Gastroesophageal sphincter (tissue), 4 donors: ENCODE measurements at regions not wholly inside any gene's neighbourhood (a gene's known extent, or its start where the extent isn't known, plus 50 kb on each side); places are given as distances from the start of the nearest gene placed in this dataset.

Experiments used
- ATAC-seq: fragments of 150-250 bp; one replicate; pipeline ENCODE4 v1.9.1; 2016; ENCODE audit warnings: mild to moderate bottlenecking, moderate library complexity
- H3K27ac ChIP-seq, 4 donors: fragments of 200-600 bp; sonication (generic) in 3 of 4; 1 replicate in 3 of 4; 2 replicates in 1 of 4; pipeline ENCODE4 v1.5.1; 2016 to 2019
- H3K27me3 ChIP-seq: fragments of 200-600 bp; sonication (generic); one replicate; pipeline ENCODE4 v1.5.1; 2019
- H3K36me3 ChIP-seq, 2 donors: fragments of 200-600 bp; sonication (generic); one replicate each; pipeline ENCODE4 v1.5.1; 2019; ENCODE audit warnings: control low read depth in 1 of 2
- H3K4me1 ChIP-seq, 3 donors: fragments of 200-600 bp; sonication (generic); 1 replicate in 2 of 3; 2 replicates in 1 of 3; pipeline ENCODE4 v1.5.1; 2016 to 2019; ENCODE audit warnings: control low read depth in 2 of 3
- H3K4me3 ChIP-seq, 2 donors: fragments of 200-600 bp; sonication (generic); one replicate each; pipeline ENCODE4 v1.5.1; 2019; ENCODE audit warnings: mild to moderate bottlenecking in 1 of 2, moderate library complexity in 1 of 2
- H3K9me3 ChIP-seq, 3 donors: fragments of 200-600 bp; sonication (generic); one replicate each; pipeline ENCODE4 v1.5.1; 2017 to 2019; ENCODE audit warnings: control low read depth in 2 of 3
- CTCF ChIP-seq, 4 experiments: fragments of 200-600 bp in 2 of 4; fragments of 450-650 bp in 2 of 4; sonication (generic) in 1 of 4; IDR thresholded peaks; one replicate each; pipeline ENCODE4 v1.5.1; 2017 to 2019; ENCODE audit warnings: antibody characterized with exemption in 4 of 4, mild to moderate bottlenecking in 2 of 4, moderate library complexity in 2 of 4
- EP300 ChIP-seq: sonication (generic); formaldehyde crosslinking; IDR thresholded peaks from one replicate; pipeline ENCODE4 v1.6.1; 2017; ENCODE audit warnings: antibody characterized with exemption, mild to moderate bottlenecking
- POLR2A ChIP-seq, 2 donors: fragments of 450-650 bp; IDR thresholded peaks; one replicate each; pipeline ENCODE4 v1.6.1; 2017; ENCODE audit warnings: antibody characterized with exemption in 2 of 2, mild to moderate bottlenecking in 2 of 2, moderate library complexity in 1 of 2
- POLR2AphosphoS5 ChIP-seq: sonication (generic); formaldehyde crosslinking; IDR thresholded peaks from one replicate; pipeline ENCODE4 v1.6.1; 2017; ENCODE audit warnings: antibody characterized with exemption
- WGBS, 2 donors: methylation state at CpG; one replicate each; pipeline ENCODE4 v1.1.5; 2018; ENCODE audit warnings: low coverage in 1 of 2; 5-methylcytosine and 5-hydroxymethylcytosine counted together

- H3K27me3 ChIP-seq, result no peaks in the 10 kb centered on the region
- TF ChIP-seq EP300, result no peak
- TF ChIP-seq CTCF (IDR thresholded peaks at IDR 0.05), result no peak
- TF ChIP-seq POLR2AphosphoS5, result no peak
- TF ChIP-seq POLR2A (IDR thresholded peaks at IDR 0.05), result no peak
- no peaks in the 10 kb centered on the region for H3K36me3 ChIP-seq
- H3K27ac ChIP-seq, result no peak overlapping the region
- no peaks in the 10 kb centered on the region for H3K9me3 ChIP-seq
- H3K4me1 ChIP-seq, result peaks cover 10 to 33% (median 21%) of the 10 kb centered on the region in 3 donors
- WGBS, 2 donors, result 55 to 73% methylated on average over 4 of the region's 4 CpGs
- no peak overlapping the region for H3K4me3 ChIP-seq
- ATAC-seq, result no peak
Observed at GRCh38 chr12:93056971-93057535, 128.0 kb upstream of the EEA1 start.

- H3K36me3 ChIP-seq, result no peaks in the 10 kb centered on the region
- 75 to 80% methylated on average over 4 to 7 of the region's 7 CpGs for WGBS, 2 donors
- peaks cover 10 to 39% (median 23%) of the 10 kb centered on the region in 3 donors for H3K4me1 ChIP-seq
- no peaks in the 10 kb centered on the region for H3K9me3 ChIP-seq
- H3K4me3 ChIP-seq, result no peak overlapping the region
- TF ChIP-seq POLR2A (IDR thresholded peaks at IDR 0.05), result no peak
- no peak for TF ChIP-seq EP300
- no peak for TF ChIP-seq POLR2AphosphoS5
- TF ChIP-seq CTCF (IDR thresholded peaks at IDR 0.05), result no peak
- no peaks in the 10 kb centered on the region for H3K27me3 ChIP-seq
- no peak for ATAC-seq
- no peak overlapping the region for H3K27ac ChIP-seq
Observed at GRCh38 chr12:93058280-93058679, 129.2 kb upstream of the EEA1 start.

- Histone ChIP-seq H3K4me1 (peaks cover 10 to 39% (median 23%) of the 10 kb centered on the region in 3 donors), H3K27ac (peak overlapping the region in 2 of 4 donors; percentile 83 to 84), H3K4me3 (no peak overlapping the region), H3K27me3 (no peaks in the 10 kb centered on the region), H3K36me3 (no peaks in the 10 kb centered on the region), H3K9me3 (no peaks in the 10 kb centered on the region)
- WGBS, 2 donors, result 91 to 92% methylated on average over 2 of the region's 2 CpGs
- TF ChIP-seq EP300 (no peak), POLR2A (IDR thresholded peaks at IDR 0.05) (no peak), POLR2AphosphoS5 (no peak), CTCF (IDR thresholded peaks at IDR 0.05) (no peak)
- ATAC-seq, result no peak
Observed at GRCh38 chr12:93059288-93059687, 130.2 kb upstream of the EEA1 start.

- WGBS, 2 donors, result 41 to 59% methylated on average over 5 of the region's 5 CpGs
- TF ChIP-seq POLR2AphosphoS5, result no peak
- TF ChIP-seq CTCF (IDR thresholded peaks at IDR 0.05), result no peak
- no peak for TF ChIP-seq POLR2A (IDR thresholded peaks at IDR 0.05)
- TF ChIP-seq EP300, result no peak
- H3K27ac ChIP-seq, result peak overlapping the region; percentile 82 to 89 (median 84)
- ATAC-seq, result no peak
- H3K36me3 ChIP-seq, result no peaks in the 10 kb centered on the region
- no peak overlapping the region for H3K4me3 ChIP-seq
- no peaks in the 10 kb centered on the region for H3K9me3 ChIP-seq
- H3K27me3 ChIP-seq, result no peaks in the 10 kb centered on the region
- H3K4me1 ChIP-seq, result peaks cover 10 to 39% (median 23%) of the 10 kb centered on the region in 3 donors
Observed at GRCh38 chr12:93059925-93060665, 131.0 kb upstream of the EEA1 start.
